OCI-LY3 (cell line): ENCODE measurements at regions not wholly inside any gene's neighbourhood (a gene's known extent, or its start where the extent isn't known, plus 50 kb on each side); places are given as distances from the start of the nearest gene placed in this dataset.

ENCODE experiments used
- CTCF ChIP-seq: fragments of 200-600, 300-600 bp; sonication (generic); IDR thresholded peaks from 2 replicates; pipeline ENCODE4 v1.5.1; 2014; ENCODE audit warnings: antibody characterized with exemption, low read length, low read depth
- EZH2phosphoT487 ChIP-seq: fragments of 200-600 bp; shearing (Covaris generic); IDR thresholded peaks from 2 replicates; pipeline ENCODE4 v1.6.1; 2018; ENCODE audit warnings: antibody characterized with exemption, mixed run types, low read depth

GRCh38 chr6:145006914-145007313 is 721.8 kb downstream of the UTRN start:
- TF ChIP-seq CTCF = no peak
- no peak for TF ChIP-seq EZH2phosphoT487
